ENCODE measurements at regions not wholly inside any gene's neighbourhood (a gene's known extent, or its start where the extent isn't known, plus 50 kb on each side); places are given as distances from the start of the nearest gene placed in this dataset.

DNA sequence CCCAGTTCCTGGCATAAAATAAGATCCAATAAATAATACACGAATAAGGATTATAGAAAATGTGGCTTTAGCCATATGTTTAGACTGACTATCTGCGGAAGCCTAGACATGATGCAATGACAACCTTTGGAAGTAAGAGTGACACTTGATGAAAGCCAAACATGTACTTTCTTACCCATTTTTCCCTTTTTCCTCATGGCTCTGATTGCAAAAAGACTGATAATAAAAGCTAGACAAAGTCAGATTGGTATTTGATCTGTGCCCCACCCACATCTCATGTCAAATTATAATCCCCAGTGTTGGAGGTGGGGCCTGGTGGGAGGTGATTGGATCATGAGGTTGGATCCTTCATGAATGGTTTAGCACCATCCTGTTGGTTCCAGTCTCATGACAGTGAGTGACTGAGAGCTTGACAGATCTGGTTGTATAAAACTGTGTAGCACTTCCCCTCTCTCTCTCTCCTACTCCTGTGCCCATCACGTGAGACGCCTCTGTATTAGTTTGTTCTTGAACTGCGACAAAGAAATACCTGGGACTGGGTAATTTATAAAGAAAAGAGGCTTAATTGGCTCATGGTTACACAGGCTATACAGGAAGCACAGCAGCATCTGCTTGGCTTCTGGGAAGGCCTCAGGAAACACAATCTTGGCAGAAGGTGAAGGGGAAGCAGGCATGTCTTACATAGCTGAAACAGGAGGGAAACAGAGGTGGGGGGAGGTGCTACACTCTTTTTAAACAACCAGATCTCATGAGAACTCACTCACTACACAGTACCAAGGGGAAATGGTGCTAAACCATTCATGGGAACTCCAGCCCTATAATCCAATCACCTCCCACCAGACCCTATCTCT, 243.4 kb upstream of the PIK3R1 start:
- TF ChIP-seq, protein P1, sequence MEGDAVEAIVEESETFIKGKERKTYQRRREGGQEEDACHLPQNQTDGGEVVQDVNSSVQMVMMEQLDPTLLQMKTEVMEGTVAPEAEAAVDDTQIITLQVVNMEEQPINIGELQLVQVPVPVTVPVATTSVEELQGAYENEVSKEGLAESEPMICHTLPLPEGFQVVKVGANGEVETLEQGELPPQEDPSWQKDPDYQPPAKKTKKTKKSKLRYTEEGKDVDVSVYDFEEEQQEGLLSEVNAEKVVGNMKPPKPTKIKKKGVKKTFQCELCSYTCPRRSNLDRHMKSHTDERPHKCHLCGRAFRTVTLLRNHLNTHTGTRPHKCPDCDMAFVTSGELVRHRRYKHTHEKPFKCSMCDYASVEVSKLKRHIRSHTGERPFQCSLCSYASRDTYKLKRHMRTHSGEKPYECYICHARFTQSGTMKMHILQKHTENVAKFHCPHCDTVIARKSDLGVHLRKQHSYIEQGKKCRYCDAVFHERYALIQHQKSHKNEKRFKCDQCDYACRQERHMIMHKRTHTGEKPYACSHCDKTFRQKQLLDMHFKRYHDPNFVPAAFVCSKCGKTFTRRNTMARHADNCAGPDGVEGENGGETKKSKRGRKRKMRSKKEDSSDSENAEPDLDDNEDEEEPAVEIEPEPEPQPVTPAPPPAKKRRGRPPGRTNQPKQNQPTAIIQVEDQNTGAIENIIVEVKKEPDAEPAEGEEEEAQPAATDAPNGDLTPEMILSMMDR (IDR thresholded peaks at IDR 0.05; ENCODE audit: poor library complexity), result no peak
- TF ChIP-seq EZH2 (IDR thresholded peaks at IDR 0.05; ENCODE audit: borderline replicate concordance), result no peak

All from hepatocyte (in vitro differentiated cells).